ENCODE measurements at regions not wholly inside any gene's neighbourhood (a gene's known extent, or its start where the extent isn't known, plus 50 kb on each side); places are given as distances from the start of the nearest gene placed in this dataset.

GRCh38 chr10:129133856-129134255, 333.2 kb upstream of the MGMT start:
- Histone ChIP-seq H3K4me3 (ENCODE audit: low read length in 2 of 2) (peak overlapping the region in 1 of 2 donors; percentile 62), H2AFZ (ENCODE audit: low read length) (no peak overlapping the region), H3K27ac (replicated peaks; ENCODE audit: low read length) (no peak overlapping the region), H2BK5ac (ENCODE audit: low read length) (no peak overlapping the region), H3K4ac (ENCODE audit: low read length) (no peak overlapping the region), H4K8ac (ENCODE audit: low read depth, low read length) (no peak overlapping the region), H3K23ac (ENCODE audit: low read depth, low read length, poor library complexity) (peak overlapping the region; percentile 90), H3K9me3 (replicated peaks in 1 of 2; ENCODE audit: control insufficient read depth in 2 of 2, insufficient read depth in 1 of 2, low read depth in 1 of 2, low read length in 2 of 2) (no peaks in the 10 kb centered on the region), H3K18ac (ENCODE audit: low read length) (peak overlapping the region; percentile 81), H2BK15ac (ENCODE audit: low read length) (no peak overlapping the region), H2BK12ac (ENCODE audit: low read length) (no peak overlapping the region), H4K91ac (ENCODE audit: low read depth, low read length, poor library complexity) (no peak overlapping the region), H3K36me3 (replicated peaks in 1 of 2; ENCODE audit: control insufficient read depth in 2 of 2, insufficient read depth in 2 of 2, low read length in 2 of 2) (no peaks in the 10 kb centered on the region), H3K14ac (ENCODE audit: low read length) (no peak overlapping the region), H3K27me3 (ENCODE audit: control insufficient read depth in 3 of 3, insufficient read depth in 3 of 3, low read depth in 1 of 3, low read length in 3 of 3) (no peaks in the 10 kb centered on the region), H3K4me1 (ENCODE audit: control insufficient read depth in 2 of 2, insufficient read depth in 1 of 2, low read depth in 1 of 2, low read length in 2 of 2) (peaks cover 0 to 2% of the 10 kb centered on the region in 2 donors), H2AK5ac (ENCODE audit: low read depth, low read length) (no peak overlapping the region), H3K4me2 (ENCODE audit: insufficient read depth, low read length, poor library complexity, severe bottlenecking) (no peak overlapping the region), H2BK120ac (ENCODE audit: low read depth, low read length) (no peak overlapping the region), H3K9ac (ENCODE audit: low read depth, low read length, poor library complexity) (no peak overlapping the region), H3K79me1 (ENCODE audit: low read depth, low read length) (no peaks in the 10 kb centered on the region)
- DNase-seq (ENCODE audit: low spot score): no peak
- no CpG with 5 or more reads among the region's 5 CpGs for WGBS, 2 donors (ENCODE audit: extremely low coverage in 2 of 2, insufficient read length in 2 of 2, insufficient replicate concordance in 1 of 2)

- no peak overlapping the region for H3K4me2 ChIP-seq (ENCODE audit: insufficient read depth, low read length, poor library complexity, severe bottlenecking)
- H3K4me1 ChIP-seq (ENCODE audit: control insufficient read depth in 2 of 2, insufficient read depth in 1 of 2, low read depth in 1 of 2, low read length in 2 of 2): peaks cover 0 to 2% of the 10 kb centered on the region in 2 donors
- H2BK15ac ChIP-seq (ENCODE audit: low read length): no peak overlapping the region
- no peak overlapping the region for H2AFZ ChIP-seq (ENCODE audit: low read length)
- no peaks in the 10 kb centered on the region for H3K9me3 ChIP-seq (replicated peaks in 1 of 2; ENCODE audit: control insufficient read depth in 2 of 2, insufficient read depth in 1 of 2, low read depth in 1 of 2, low read length in 2 of 2)
- H2AK5ac ChIP-seq (ENCODE audit: low read depth, low read length): no peak overlapping the region
- H3K27me3 ChIP-seq (ENCODE audit: control insufficient read depth in 3 of 3, insufficient read depth in 3 of 3, low read depth in 1 of 3, low read length in 3 of 3): no peaks in the 10 kb centered on the region
- no peaks in the 10 kb centered on the region for H3K36me3 ChIP-seq (replicated peaks in 1 of 2; ENCODE audit: control insufficient read depth in 2 of 2, insufficient read depth in 2 of 2, low read length in 2 of 2)
- DNase-seq (ENCODE audit: low spot score): no peak
- H3K23ac ChIP-seq (ENCODE audit: low read depth, low read length, poor library complexity): no peak overlapping the region
- no peak overlapping the region for H4K8ac ChIP-seq (ENCODE audit: low read depth, low read length)
- H3K9ac ChIP-seq (ENCODE audit: low read depth, low read length, poor library complexity): no peak overlapping the region
- no peak overlapping the region for H2BK5ac ChIP-seq (ENCODE audit: low read length)
- no peak overlapping the region for H2BK120ac ChIP-seq (ENCODE audit: low read depth, low read length)
- no peak overlapping the region for H3K4me3 ChIP-seq (ENCODE audit: low read length in 2 of 2)
- H3K18ac ChIP-seq (ENCODE audit: low read length): peak overlapping the region; percentile 81
- H3K79me1 ChIP-seq (ENCODE audit: low read depth, low read length): no peaks in the 10 kb centered on the region
- H3K14ac ChIP-seq (ENCODE audit: low read length): no peak overlapping the region
- no peak overlapping the region for H4K91ac ChIP-seq (ENCODE audit: low read depth, low read length, poor library complexity)
- no peak overlapping the region for H2BK12ac ChIP-seq (ENCODE audit: low read length)
- WGBS, 2 donors (ENCODE audit: extremely low coverage in 2 of 2, insufficient read length in 2 of 2, insufficient replicate concordance in 1 of 2): no CpG with 5 or more reads among the region's 11 CpGs
- no peak overlapping the region for H3K4ac ChIP-seq (ENCODE audit: low read length)
- H3K27ac ChIP-seq (replicated peaks; ENCODE audit: low read length): no peak overlapping the region
Measured at GRCh38 chr10:129134371-129134770, 332.7 kb upstream of the MGMT start.

GRCh38 chr10:129135624-129136023, 331.4 kb upstream of the MGMT start:
- WGBS, 2 donors (ENCODE audit: extremely low coverage in 2 of 2, insufficient read length in 2 of 2, insufficient replicate concordance in 1 of 2): no CpG with 5 or more reads among the region's 5 CpGs
- Histone ChIP-seq H2BK15ac (ENCODE audit: low read length) (no peak overlapping the region), H2BK12ac (ENCODE audit: low read length) (no peak overlapping the region), H3K18ac (ENCODE audit: low read length) (no peak overlapping the region), H3K23ac (ENCODE audit: low read depth, low read length, poor library complexity) (no peak overlapping the region), H3K79me1 (ENCODE audit: low read depth, low read length) (no peaks in the 10 kb centered on the region), H3K27ac (replicated peaks; ENCODE audit: low read length) (no peak overlapping the region), H3K4ac (ENCODE audit: low read length) (no peak overlapping the region), H4K8ac (ENCODE audit: low read depth, low read length) (no peak overlapping the region), H3K27me3 (ENCODE audit: control insufficient read depth in 3 of 3, insufficient read depth in 3 of 3, low read depth in 1 of 3, low read length in 3 of 3) (no peaks in the 10 kb centered on the region), H3K14ac (ENCODE audit: low read length) (no peak overlapping the region), H2AK5ac (ENCODE audit: low read depth, low read length) (no peak overlapping the region), H3K4me2 (ENCODE audit: insufficient read depth, low read length, poor library complexity, severe bottlenecking) (no peak overlapping the region), H4K91ac (ENCODE audit: low read depth, low read length, poor library complexity) (no peak overlapping the region), H2BK120ac (ENCODE audit: low read depth, low read length) (no peak overlapping the region), H2AFZ (ENCODE audit: low read length) (no peak overlapping the region), H3K9ac (ENCODE audit: low read depth, low read length, poor library complexity) (no peak overlapping the region), H3K9me3 (replicated peaks in 1 of 2; ENCODE audit: control insufficient read depth in 2 of 2, insufficient read depth in 1 of 2, low read depth in 1 of 2, low read length in 2 of 2) (no peaks in the 10 kb centered on the region), H2BK5ac (ENCODE audit: low read length) (no peak overlapping the region), H3K4me1 (ENCODE audit: control insufficient read depth in 2 of 2, insufficient read depth in 1 of 2, low read depth in 1 of 2, low read length in 2 of 2) (peaks cover 0 to 2% of the 10 kb centered on the region in 2 donors), H3K4me3 (ENCODE audit: low read length in 2 of 2) (no peak overlapping the region), H3K36me3 (replicated peaks in 1 of 2; ENCODE audit: control insufficient read depth in 2 of 2, insufficient read depth in 2 of 2, low read length in 2 of 2) (no peaks in the 10 kb centered on the region)
- DNase-seq (ENCODE audit: low spot score): no peak

GRCh38 chr10:129136074-129136473, 331.0 kb upstream of the MGMT start:
- Histone ChIP-seq H3K4ac (ENCODE audit: low read length) (no peak overlapping the region), H3K79me1 (ENCODE audit: low read depth, low read length) (no peaks in the 10 kb centered on the region)

More at GRCh38 chr10:129136074-129136473, 331.0 kb upstream of the MGMT start:
- H3K23ac ChIP-seq (ENCODE audit: low read depth, low read length, poor library complexity): no peak overlapping the region
- DNase-seq (ENCODE audit: low spot score): no peak
- no peaks in the 10 kb centered on the region for H3K9me3 ChIP-seq (replicated peaks in 1 of 2; ENCODE audit: control insufficient read depth in 2 of 2, insufficient read depth in 1 of 2, low read depth in 1 of 2, low read length in 2 of 2)
- H3K4me3 ChIP-seq (ENCODE audit: low read length in 2 of 2): no peak overlapping the region
- H3K14ac ChIP-seq (ENCODE audit: low read length): no peak overlapping the region
- H2AFZ ChIP-seq (ENCODE audit: low read length): no peak overlapping the region
- no peak overlapping the region for H2BK12ac ChIP-seq (ENCODE audit: low read length)
- no peak overlapping the region for H2BK120ac ChIP-seq (ENCODE audit: low read depth, low read length)
- WGBS, 2 donors (ENCODE audit: extremely low coverage in 2 of 2, insufficient read length in 2 of 2, insufficient replicate concordance in 1 of 2): no CpG with 5 or more reads among the region's 9 CpGs
- no peak overlapping the region for H2BK15ac ChIP-seq (ENCODE audit: low read length)
- no peak overlapping the region for H3K4me2 ChIP-seq (ENCODE audit: insufficient read depth, low read length, poor library complexity, severe bottlenecking)
- H4K91ac ChIP-seq (ENCODE audit: low read depth, low read length, poor library complexity): no peak overlapping the region
- H3K9ac ChIP-seq (ENCODE audit: low read depth, low read length, poor library complexity): no peak overlapping the region
- H3K36me3 ChIP-seq (replicated peaks in 1 of 2; ENCODE audit: control insufficient read depth in 2 of 2, insufficient read depth in 2 of 2, low read length in 2 of 2): no peaks in the 10 kb centered on the region
- no peak overlapping the region for H2AK5ac ChIP-seq (ENCODE audit: low read depth, low read length)
- H2BK5ac ChIP-seq (ENCODE audit: low read length): no peak overlapping the region
- peaks cover 0 to 2% of the 10 kb centered on the region in 2 donors for H3K4me1 ChIP-seq (ENCODE audit: control insufficient read depth in 2 of 2, insufficient read depth in 1 of 2, low read depth in 1 of 2, low read length in 2 of 2)
- no peaks in the 10 kb centered on the region for H3K27me3 ChIP-seq (ENCODE audit: control insufficient read depth in 3 of 3, insufficient read depth in 3 of 3, low read depth in 1 of 3, low read length in 3 of 3)
- no peak overlapping the region for H3K27ac ChIP-seq (replicated peaks; ENCODE audit: low read length)
- no peak overlapping the region for H4K8ac ChIP-seq (ENCODE audit: low read depth, low read length)
- H3K18ac ChIP-seq (ENCODE audit: low read length): no peak overlapping the region

All from neuronal stem cell (in vitro differentiated cells).